HG03066 (cell line): ENCODE measurements at regions not wholly inside any gene's neighbourhood (a gene's known extent, or its start where the extent isn't known, plus 50 kb on each side); places are given as distances from the start of the nearest gene placed in this dataset.

Source experiments
- ATAC-seq: cut with Tn5 transposase; IDR thresholded peaks from one replicate; pipeline ENCODE4 v1.9.1; 2021; ENCODE audit warnings: low read depth; ENCODE audit not compliant: unreplicated experiment

DNA sequence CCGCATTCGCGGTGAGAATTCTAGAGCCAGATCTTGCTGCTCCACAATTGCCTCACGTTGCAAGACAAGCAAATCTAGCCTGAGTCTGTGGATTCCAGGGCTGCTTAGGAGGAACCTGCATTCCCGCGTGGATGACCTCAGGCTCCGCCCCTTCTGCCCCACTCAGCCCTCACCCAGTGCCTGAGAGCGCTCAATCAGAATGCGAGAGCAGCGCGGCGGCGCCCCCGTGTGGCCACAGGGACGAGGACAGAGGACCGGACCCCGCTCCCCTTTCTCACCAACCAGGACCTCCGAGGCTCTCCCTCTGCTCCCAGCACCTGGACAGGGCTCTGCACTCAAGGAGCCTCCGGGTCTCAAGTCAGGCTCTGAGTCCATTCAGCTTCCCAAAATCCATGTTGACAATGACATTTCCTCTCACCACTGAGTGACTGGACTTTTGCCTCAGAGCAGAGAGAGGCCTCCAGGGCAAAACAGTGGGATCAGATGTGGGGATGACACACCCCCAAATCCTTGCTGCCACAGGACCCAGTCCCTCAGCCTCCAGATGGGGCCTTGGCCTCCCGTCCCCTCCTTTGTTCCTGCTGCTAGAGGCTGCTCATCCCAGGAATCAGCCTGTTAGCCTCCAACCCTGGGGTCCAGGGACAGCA, 52.0 kb downstream of the RPP21 start:
- ATAC-seq: peak; percentile 60

DNA sequence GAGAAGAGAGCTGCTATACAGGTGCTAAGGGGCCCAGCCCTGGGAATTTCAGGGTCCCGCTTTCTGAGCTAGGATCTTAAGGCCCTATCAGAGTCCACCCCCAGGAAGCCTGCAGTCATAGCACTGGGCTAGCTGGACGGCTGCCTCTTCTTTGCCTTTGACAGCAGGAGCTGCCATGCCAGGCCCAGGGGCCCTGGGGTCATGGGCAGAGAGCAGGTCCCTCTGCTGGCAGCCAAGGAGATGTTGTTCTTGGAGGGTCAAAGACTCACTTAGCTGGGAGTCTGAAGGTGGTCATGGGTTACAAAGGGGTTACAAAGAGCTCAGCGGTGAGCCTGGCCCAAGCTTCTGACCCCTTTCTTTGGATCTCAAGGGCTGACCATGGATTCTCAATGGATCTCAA, 52.7 kb downstream of the RPP21 start:
- ATAC-seq: no peak

DNA sequence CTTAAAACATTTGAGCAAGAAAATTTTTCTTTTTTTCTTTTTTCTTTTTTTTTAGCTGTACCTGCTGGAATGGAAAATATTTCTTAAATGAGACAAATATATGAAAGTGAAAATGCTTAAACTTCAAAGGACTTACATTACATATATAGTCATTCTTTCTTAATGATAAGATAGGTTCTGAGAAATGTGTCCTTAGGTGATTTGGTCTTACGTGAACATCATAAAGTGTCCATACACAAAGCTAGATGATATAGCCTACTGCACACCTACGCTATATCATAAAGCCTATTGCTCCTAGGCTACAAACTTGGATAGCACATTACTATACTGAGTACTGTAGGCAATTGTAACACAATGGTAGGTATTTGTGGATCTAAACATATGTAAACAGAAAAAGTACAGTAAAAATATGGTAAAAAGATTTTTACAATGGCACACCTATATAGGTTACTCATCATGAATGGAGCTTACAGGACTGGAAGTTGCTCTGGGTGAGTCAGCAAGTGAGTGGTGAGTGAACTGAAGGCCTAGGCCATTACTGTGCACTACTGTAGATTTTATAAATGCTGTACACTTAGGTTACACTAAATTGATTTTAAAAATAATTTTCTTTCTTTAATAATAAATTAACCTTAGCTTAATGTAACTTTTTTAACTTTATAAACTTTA, 54.6 kb downstream of the RPP21 start:
- ATAC-seq: no peak

DNA sequence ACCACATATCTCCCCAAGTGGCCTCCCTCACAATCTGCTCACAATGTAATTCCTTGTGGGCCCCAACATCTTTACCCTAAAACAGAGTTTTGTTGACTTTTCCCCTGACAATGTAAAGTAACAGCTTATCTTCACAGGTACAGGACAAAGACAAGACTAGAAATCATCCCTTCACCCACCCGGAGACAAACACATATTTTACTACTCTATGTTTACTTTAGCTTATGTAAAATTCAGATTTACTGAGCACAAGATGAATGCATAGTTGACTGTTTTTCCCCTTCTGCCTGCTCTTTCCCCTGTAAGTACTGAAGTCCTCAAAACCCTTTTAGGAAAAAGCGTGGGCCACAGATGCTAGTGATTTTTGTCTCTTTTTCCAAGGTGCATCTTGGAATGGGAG, 61.0 kb downstream of the RPP21 start:
- ATAC-seq: no peak

DNA sequence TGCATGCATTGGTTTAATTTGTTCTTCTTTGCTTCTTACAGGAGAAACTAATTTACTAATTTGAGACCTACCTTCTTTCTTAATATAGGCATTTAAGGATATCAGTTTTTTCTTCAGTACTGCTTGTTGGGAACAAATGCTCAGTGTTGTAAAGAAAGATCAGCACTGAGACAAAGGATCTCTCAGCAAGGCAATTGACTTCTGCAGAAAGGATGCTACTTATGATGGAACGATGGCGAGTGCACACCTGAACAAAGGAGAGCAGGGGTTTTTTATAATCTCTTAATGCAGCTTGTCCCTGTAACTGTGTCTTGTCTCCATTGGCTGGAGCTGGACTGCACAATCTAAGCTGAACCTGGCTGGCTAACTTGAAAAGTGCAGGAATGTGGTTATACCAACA, 64.2 kb downstream of the RPP21 start:
- ATAC-seq: no peak

DNA sequence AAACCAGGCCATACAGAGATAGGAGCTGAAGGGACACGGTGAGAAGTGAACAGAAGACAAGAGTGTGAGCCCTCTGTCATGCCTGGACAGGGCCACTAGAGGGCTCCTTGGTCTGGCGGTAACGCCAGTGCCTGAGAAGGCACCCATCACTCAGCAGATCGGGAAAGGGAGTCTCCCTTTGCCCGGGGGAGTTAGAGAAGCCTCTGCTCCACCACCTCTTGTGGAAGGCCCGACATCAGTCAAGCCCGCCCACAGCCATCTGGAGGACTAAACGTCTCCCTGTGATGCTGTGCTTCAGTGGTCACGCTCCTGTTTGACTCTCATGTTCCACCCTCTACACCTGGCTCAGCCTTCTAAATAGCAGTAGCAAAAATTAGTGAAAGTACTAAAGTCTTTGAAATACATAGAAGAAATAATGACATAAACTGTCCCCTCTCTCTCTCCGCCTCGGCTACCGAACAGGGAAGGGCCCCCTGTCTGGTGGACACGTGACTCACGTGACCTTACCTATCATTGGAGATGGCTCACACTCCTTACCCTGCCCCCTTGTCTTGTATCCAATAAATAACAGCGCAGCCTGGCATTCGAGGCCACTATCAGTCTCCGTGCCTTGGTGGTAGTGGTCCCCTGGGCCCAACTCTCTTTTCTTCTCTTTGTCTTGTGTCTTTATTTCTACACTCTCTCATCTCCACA, 66.7 kb downstream of the RPP21 start:
- no peak for ATAC-seq

DNA sequence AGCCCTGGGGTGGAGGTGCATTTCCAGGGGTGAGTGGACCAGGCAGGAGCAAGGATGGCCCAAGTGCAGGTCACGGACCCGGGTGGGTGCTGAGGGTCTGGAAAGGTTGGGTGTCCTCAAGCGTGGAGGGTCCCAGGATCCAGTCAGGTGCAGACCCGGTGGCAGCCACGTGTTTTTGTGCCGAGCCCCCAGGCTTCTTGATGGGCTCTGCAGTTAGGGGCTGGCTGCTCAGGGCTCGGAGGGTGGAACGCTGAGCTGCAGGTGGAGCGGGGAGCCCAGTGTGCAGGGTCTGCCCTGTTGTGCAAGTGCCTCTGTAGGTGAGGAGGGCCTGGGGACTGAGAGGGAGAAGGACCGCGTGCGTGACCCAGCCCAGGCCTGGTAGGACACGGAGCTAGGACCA, 70.9 kb upstream of the HLA-E start:
- no peak for ATAC-seq

DNA sequence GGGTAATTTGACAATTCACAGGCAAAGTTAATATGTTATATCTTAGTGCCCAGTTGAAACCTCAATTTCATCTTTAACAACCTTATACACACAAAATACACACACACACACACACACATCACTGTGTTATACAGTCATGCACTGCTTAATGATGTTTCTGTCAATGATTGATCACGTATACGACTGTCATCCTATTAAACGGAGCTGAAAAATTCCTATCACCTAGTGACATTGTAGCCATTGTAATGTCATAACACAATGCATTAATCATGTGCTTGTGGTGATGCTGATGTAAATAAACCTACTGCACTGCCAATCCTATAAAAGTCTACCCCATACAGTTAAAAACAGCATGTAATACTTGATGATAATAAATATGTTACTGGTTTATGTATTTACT, 64.8 kb upstream of the HLA-E start:
- ATAC-seq: no peak
